ENCODE measurements at regions not wholly inside any gene's neighbourhood (a gene's known extent, or its start where the extent isn't known, plus 50 kb on each side); places are given as distances from the start of the nearest gene placed in this dataset.

DNA sequence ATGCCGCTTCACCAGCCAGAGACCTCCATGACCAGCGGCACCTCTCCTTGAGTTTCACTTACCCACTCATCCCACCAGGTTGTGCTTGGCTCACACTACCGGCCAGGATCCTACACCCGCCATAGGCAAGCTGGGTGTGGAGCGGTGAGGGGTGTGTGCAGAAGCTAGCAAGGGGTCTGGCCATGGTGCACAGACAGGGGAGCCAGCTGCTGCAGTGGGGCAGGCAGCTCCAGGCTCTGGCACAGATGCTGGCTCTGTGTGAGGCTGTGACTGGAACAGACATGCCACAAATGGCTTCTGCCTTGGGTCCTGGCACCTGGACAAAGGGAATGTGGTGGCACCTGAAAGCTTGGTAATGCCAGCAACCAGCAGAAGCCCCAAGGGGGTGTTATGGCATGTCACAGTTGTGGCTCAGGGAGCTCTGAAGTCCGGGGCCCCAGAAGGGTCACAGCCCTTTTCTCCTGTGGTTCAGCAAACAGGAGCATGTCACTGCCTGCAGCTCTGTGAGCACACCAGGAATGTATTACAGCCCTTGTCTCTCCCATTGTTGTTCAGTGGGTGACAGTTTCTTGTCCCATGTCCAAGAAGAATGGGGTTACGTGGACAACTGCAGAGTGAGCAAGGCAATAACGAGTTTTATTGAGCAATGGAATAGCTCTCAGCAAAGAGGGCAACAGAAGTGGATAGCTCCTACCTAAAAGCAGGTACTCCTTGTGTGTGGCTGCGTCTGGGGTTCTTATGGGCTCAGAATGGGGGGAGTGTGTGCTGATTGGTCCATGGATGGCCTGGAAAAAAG is 2791.0 kb upstream of the PCDH20 start:
- ATAC-seq (ENCODE audit: insufficient number of reproducible peaks, low FRiP score, low read depth) (no peak), DNase-seq (ENCODE audit: low spot score) (no peak)
- Histone ChIP-seq H3K4me3 (no peak overlapping the region), H3K36me3 (no peaks in the 10 kb centered on the region), H3K27me3 (replicated peaks; ENCODE audit: insufficient read depth) (no peaks in the 10 kb centered on the region), H3K27ac (no peak overlapping the region), H3K9me3 (no peaks in the 10 kb centered on the region), H3K4me1 (ENCODE audit: control insufficient read depth in 1 of 2, low read depth in 2 of 2) (no peaks in the 10 kb centered on the region)
- TF ChIP-seq, protein P1, sequence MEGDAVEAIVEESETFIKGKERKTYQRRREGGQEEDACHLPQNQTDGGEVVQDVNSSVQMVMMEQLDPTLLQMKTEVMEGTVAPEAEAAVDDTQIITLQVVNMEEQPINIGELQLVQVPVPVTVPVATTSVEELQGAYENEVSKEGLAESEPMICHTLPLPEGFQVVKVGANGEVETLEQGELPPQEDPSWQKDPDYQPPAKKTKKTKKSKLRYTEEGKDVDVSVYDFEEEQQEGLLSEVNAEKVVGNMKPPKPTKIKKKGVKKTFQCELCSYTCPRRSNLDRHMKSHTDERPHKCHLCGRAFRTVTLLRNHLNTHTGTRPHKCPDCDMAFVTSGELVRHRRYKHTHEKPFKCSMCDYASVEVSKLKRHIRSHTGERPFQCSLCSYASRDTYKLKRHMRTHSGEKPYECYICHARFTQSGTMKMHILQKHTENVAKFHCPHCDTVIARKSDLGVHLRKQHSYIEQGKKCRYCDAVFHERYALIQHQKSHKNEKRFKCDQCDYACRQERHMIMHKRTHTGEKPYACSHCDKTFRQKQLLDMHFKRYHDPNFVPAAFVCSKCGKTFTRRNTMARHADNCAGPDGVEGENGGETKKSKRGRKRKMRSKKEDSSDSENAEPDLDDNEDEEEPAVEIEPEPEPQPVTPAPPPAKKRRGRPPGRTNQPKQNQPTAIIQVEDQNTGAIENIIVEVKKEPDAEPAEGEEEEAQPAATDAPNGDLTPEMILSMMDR (IDR thresholded peaks at IDR 0.05), result no peak

DNA sequence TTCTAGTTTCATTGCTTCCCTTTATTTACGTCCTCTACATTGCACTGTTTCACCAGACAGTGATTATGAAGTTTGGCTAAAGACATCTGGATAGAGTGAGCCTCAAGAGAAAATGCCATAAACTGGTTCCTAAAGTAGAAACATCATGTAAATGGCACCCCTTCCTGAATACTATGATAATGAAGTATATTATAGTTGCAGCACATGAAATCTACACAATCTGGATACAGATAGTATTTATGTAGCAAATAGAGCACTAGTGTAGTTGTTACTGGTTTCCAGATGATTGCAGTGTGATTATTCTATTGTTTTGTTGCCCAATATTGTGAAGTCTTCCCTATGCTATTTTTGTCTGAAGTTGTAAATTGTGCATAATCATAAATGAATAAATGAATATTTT is 2786.9 kb upstream of the PCDH20 start:
- Histone ChIP-seq H3K27me3 (replicated peaks; ENCODE audit: insufficient read depth) (no peaks in the 10 kb centered on the region), H3K9me3 (no peaks in the 10 kb centered on the region), H3K4me1 (ENCODE audit: control insufficient read depth in 1 of 2, low read depth in 2 of 2) (no peaks in the 10 kb centered on the region), H3K4me3 (no peak overlapping the region), H3K36me3 (no peaks in the 10 kb centered on the region), H3K27ac (no peak overlapping the region)
- DNase-seq (ENCODE audit: low spot score), result no peak
- no peak for ATAC-seq (ENCODE audit: insufficient number of reproducible peaks, low FRiP score, low read depth)
- TF ChIP-seq, protein P1 (IDR thresholded peaks at IDR 0.05), result no peak

DNA sequence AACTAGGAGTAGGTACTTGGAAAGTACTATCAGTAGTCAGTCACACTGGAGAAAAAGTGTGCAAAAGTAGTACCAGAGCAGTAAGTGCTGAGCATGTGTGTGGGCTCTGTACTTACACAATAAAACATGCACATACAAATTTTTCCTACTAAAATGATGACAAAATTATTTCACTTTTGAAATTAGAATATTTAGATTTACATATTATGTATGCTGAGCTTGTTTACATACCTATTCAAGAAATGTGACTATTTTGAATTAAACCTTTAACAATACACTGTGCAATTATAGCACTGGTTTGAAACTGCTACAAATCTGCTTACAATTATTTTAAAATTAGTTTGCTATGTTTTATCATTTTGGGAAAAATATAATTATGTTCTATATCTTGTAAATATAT is 2781.6 kb upstream of the PCDH20 start:
- Histone ChIP-seq H3K27me3 (replicated peaks; ENCODE audit: insufficient read depth) (no peaks in the 10 kb centered on the region), H3K36me3 (no peaks in the 10 kb centered on the region), H3K27ac (no peak overlapping the region), H3K4me1 (ENCODE audit: control insufficient read depth in 1 of 2, low read depth in 2 of 2) (no peaks in the 10 kb centered on the region), H3K4me3 (no peak overlapping the region), H3K9me3 (no peaks in the 10 kb centered on the region)
- ATAC-seq (ENCODE audit: insufficient number of reproducible peaks, low FRiP score, low read depth) (no peak), DNase-seq (ENCODE audit: low spot score) (no peak)
- TF ChIP-seq, protein P1 (IDR thresholded peaks at IDR 0.05), result no peak

DNA sequence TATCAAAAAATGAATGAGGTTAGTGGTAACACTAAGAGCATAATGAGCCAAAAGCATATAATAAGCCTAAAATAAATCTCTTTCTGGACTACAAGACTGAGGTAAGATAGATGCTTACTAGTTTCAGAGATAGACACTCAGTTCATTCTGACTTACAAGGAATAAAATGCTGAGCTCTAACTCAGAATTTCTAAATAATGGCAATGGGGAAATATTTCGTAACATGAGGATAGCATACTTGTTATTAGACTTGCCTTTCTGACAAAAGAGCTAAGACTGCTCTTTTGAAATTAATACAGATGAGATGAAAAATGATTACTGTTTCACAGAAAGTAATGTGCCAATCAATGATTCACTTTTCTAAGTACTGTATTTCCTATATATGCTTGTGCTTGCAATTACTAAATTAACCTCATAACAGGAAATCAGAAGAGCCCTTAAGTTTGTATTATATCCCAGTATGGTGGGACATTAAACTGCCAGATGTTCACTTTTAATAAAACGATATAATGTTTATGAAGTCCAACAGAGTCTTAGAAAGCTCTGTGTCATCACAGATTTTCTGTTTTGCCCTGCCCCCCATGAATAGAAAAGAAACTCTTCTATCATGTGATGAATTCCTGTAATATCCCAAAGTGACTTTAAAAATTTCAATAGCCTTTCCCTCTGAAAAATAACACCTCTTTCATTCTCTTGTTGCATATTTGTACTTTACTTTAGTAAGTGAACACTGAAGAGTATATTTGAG is 2771.0 kb upstream of the PCDH20 start:
- Histone ChIP-seq H3K36me3 (no peaks in the 10 kb centered on the region), H3K9me3 (no peaks in the 10 kb centered on the region), H3K27me3 (replicated peaks; ENCODE audit: insufficient read depth) (no peaks in the 10 kb centered on the region), H3K4me1 (ENCODE audit: control insufficient read depth in 1 of 2, low read depth in 2 of 2) (no peaks in the 10 kb centered on the region), H3K4me3 (no peak overlapping the region), H3K27ac (no peak overlapping the region)
- TF ChIP-seq, protein P1 (IDR thresholded peaks at IDR 0.05), result no peak
- DNase-seq (ENCODE audit: low spot score), result no peak
- no peak for ATAC-seq (ENCODE audit: insufficient number of reproducible peaks, low FRiP score, low read depth)

DNA sequence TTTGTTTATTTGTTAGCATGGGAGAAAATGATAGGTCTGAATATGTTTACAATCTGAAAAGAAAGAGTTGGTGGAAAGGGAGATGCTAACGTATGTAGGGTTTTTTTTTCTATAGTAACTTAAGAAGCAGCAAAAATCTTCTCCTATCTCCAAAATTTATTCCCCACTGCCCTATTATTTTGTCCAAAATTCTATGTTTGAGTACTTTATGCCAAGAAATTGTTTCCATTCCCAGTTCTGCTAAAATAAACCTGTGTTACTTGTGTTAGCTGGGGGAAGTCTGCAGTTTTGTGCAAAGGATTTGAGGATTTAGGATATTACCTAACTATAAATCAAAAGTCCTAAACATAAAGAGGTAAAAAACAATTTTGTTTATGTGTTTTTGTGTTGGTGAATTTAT is 2770.4 kb upstream of the PCDH20 start:
- H3K4me1 ChIP-seq (ENCODE audit: control insufficient read depth in 1 of 2, low read depth in 2 of 2), result no peaks in the 10 kb centered on the region
- ATAC-seq (ENCODE audit: insufficient number of reproducible peaks, low FRiP score, low read depth) (no peak), DNase-seq (ENCODE audit: low spot score) (no peak)
- H3K9me3 ChIP-seq, result no peaks in the 10 kb centered on the region
- no peaks in the 10 kb centered on the region for H3K36me3 ChIP-seq
- H3K4me3 ChIP-seq, result no peak overlapping the region
- no peak overlapping the region for H3K27ac ChIP-seq
- TF ChIP-seq, protein P1 (IDR thresholded peaks at IDR 0.05), result no peak
- no peaks in the 10 kb centered on the region for H3K27me3 ChIP-seq (replicated peaks; ENCODE audit: insufficient read depth)
